Bronchial epithelial cell (primary cell): ENCODE measurements at regions not wholly inside any gene's neighbourhood (a gene's known extent, or its start where the extent isn't known, plus 50 kb on each side); places are given as distances from the start of the nearest gene placed in this dataset.
A peak's percentile ranks its signal among the peaks of the same experiment; 100 is the strongest.
"Not testable (repeated sequence)": the region's sequence is repeated elsewhere in the genome, so short reads cannot be mapped to it uniquely, and the experiment has no call there.

Experiments
- DNase-seq: peaks from one replicate; pipeline ENCODE4 v3.0.0-alpha.2; 2010; ENCODE audit warnings: low read depth
- FAIRE-seq: peaks from 2 replicates; lab custom pipeline; 2011; peaks lifted over from hg19 to GRCh38; lab: Jason Lieb, UNC
- H3K27me3 ChIP-seq: 2 replicates; pipeline ENCODE4 v1.5.1; 2011; ENCODE audit warnings: low read length; ENCODE audit not compliant: control insufficient read depth, insufficient read depth
- H3K36me3 ChIP-seq: 2 replicates; pipeline ENCODE4 v1.5.1; 2011; ENCODE audit warnings: low read length; ENCODE audit not compliant: control insufficient read depth, insufficient read depth
- H3K4me3 ChIP-seq: 2 replicates; pipeline ENCODE4 v1.5.1; 2011; ENCODE audit warnings: mild to moderate bottlenecking, low read depth, low read length, control low read depth
- TF ChIP-seq, protein P1 (sequence below): IDR thresholded peaks from 2 replicates; pipeline ENCODE4 v1.5.1; 2011; ENCODE audit warnings: mild to moderate bottlenecking, moderate library complexity, low read length, control low read depth, inconsistent platforms; ENCODE audit not compliant: insufficient read depth, severe bottlenecking

DNA sequence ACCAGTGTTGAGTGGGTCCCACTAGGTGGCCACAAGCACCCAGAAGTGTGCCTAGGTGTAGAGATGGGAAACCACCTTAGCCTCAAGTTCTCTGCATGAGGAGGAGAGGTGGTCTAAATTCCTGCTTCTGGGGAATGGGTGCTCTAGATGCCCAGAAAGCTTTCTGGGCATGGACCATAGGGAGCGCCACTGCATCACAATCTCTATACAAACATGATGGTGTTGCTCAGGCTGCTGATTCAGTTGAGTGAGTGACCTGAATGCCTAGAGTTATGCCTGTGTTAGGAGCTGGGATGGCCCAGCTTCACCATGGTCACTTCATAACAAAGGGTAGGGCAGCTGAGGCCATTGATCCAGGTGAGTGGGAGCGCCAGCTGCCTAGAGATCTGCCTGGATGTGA lies 667.9 kb upstream of the ARRDC3 start:
- FAIRE-seq: peak; percentile 50
- no peaks in the 10 kb centered on the region for H3K36me3 ChIP-seq
- TF ChIP-seq, protein P1, sequence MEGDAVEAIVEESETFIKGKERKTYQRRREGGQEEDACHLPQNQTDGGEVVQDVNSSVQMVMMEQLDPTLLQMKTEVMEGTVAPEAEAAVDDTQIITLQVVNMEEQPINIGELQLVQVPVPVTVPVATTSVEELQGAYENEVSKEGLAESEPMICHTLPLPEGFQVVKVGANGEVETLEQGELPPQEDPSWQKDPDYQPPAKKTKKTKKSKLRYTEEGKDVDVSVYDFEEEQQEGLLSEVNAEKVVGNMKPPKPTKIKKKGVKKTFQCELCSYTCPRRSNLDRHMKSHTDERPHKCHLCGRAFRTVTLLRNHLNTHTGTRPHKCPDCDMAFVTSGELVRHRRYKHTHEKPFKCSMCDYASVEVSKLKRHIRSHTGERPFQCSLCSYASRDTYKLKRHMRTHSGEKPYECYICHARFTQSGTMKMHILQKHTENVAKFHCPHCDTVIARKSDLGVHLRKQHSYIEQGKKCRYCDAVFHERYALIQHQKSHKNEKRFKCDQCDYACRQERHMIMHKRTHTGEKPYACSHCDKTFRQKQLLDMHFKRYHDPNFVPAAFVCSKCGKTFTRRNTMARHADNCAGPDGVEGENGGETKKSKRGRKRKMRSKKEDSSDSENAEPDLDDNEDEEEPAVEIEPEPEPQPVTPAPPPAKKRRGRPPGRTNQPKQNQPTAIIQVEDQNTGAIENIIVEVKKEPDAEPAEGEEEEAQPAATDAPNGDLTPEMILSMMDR: no peak

GRCh38 chr5:92041911-92042660 lies 659.0 kb upstream of the ARRDC3 start:
- no peak for DNase-seq
- no peak for FAIRE-seq

More for the DNA sequence above, 667.9 kb upstream of the ARRDC3 start:
- DNase-seq: no peak
- Histone ChIP-seq H3K27me3 (no peaks in the 10 kb centered on the region), H3K4me3 (no peak overlapping the region)

GRCh38 chr5:92041206-92041605 lies 658.1 kb upstream of the ARRDC3 start:
- Histone ChIP-seq H3K4me3 (no peak overlapping the region), H3K27me3 (no peaks in the 10 kb centered on the region), H3K36me3 (no peaks in the 10 kb centered on the region)
- DNase-seq: no peak
- FAIRE-seq: no peak
- TF ChIP-seq, protein P1: no peak

More at GRCh38 chr5:92041911-92042660, 659.0 kb upstream of the ARRDC3 start:
- H3K36me3 ChIP-seq: no peaks in the 10 kb centered on the region
- TF ChIP-seq, protein P1: no peak
- H3K27me3 ChIP-seq: no peaks in the 10 kb centered on the region
- no peak overlapping the region for H3K4me3 ChIP-seq

DNA sequence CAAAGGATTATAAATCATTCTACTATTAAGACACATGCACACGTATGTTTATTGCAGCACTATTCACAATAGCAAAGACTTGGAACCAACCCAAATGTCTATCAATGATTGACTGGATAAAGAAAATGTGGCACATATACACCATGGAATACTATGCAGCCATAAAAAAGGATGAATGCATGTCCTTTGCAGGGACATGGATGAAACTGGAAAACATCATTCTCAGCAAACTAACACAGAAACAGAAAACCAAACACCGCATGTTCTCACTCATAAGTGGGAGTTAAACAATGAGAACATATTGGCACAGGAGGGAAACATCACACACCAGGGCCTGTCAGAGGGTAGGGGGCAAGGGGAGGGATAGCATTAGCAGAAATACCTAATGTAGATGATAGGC lies 646.7 kb upstream of the ARRDC3 start:
- not testable (repeated sequence) for H3K27me3 ChIP-seq, FAIRE-seq, H3K4me3 ChIP-seq, DNase-seq, H3K36me3 ChIP-seq

GRCh38 chr5:92023555-92023954 lies 640.4 kb upstream of the ARRDC3 start:
- Histone ChIP-seq H3K27me3 (no peaks in the 10 kb centered on the region), H3K36me3 (no peaks in the 10 kb centered on the region), H3K4me3 (no peak overlapping the region)
- TF ChIP-seq, protein P1: no peak
- FAIRE-seq: no peak
- DNase-seq: no peak

DNA sequence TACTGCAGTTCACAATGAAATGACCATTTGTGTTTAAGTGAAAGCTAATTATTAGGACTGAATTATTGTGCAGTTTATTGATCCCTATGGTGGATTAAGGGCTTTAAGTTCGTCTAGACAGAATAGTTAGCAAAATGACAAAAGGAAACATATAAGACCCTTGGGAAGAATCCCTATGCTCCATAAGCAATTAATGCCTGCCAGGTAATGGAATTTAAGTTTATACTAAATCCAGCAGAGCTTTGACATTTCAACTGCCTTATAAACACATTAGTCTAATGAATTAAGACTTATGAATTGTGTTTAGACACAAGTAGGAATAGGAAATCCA lies 640.0 kb upstream of the ARRDC3 start:
- FAIRE-seq (no peak), DNase-seq (no peak)
- Histone ChIP-seq H3K4me3 (no peak overlapping the region), H3K27me3 (no peaks in the 10 kb centered on the region), H3K36me3 (no peaks in the 10 kb centered on the region)
- TF ChIP-seq, protein P1: no peak
